ENCODE measurements at regions not wholly inside any gene's neighbourhood (a gene's known extent, or its start where the extent isn't known, plus 50 kb on each side); places are given as distances from the start of the nearest gene placed in this dataset.
A peak's percentile ranks its signal among the peaks of the same experiment; 100 is the strongest.
"Not testable (repeated sequence)": the region's sequence is repeated elsewhere in the genome, so short reads cannot be mapped to it uniquely, and the experiment has no call there.

DNA sequence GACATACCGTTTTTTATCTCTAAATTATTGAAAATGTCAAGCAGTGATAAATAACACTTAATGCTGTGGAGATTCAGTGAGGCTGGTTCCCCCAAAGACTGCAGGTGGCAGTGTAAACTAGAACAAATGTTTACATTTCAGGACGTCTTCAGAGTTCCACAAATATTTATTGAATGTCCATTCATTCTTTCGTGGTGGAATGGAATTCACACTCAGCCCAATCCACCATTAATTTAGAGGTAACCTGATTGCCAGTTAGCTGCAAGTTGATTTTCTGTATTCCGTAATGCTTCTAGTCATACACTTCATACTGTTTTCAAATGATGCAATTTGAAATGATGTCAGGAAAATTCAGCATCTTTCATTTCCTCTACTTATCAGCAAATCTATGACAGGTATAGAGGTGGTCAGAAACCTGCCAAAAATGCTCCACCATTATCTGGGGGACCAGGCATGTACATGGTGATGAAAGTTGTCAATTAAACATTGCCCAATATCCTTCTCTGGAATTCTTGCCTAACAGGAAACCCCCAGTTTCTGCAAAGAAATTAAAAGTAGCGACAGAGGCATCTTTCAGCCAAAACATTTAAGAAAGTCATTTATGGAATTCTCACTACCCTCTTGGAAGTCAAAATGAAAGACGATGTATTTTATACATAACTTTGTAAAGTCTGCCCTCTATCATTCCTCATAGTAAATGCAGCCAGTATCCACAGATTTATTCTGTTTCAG lies 94.3 kb upstream of the BMAL1 start:
- DNase-seq = no peak

DNA sequence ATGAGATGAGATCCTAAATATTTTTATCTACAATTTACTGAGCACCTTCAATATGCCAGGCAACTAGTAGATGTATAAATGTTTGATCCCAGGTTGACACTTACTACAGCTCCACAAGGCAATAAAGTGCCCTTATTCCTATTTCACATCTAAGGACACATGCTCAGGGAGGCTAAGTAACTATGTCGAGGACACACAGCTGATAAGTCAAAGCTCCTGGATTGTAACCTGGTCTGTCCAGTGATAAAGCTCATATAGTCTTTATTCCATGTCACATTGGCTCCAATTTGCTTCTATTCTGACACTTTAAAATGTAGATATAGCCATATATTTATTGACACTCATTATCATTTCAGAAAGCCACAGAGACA lies 93.8 kb upstream of the BMAL1 start:
- no peak for DNase-seq

GRCh38 chr11:13184295-13184794 lies 93.2 kb upstream of the BMAL1 start:
- DNase-seq = no peak

- no peak for DNase-seq
These were observed 89.4 kb upstream of the BMAL1 start for GRCh38 chr11:13188179-13188578.

DNA sequence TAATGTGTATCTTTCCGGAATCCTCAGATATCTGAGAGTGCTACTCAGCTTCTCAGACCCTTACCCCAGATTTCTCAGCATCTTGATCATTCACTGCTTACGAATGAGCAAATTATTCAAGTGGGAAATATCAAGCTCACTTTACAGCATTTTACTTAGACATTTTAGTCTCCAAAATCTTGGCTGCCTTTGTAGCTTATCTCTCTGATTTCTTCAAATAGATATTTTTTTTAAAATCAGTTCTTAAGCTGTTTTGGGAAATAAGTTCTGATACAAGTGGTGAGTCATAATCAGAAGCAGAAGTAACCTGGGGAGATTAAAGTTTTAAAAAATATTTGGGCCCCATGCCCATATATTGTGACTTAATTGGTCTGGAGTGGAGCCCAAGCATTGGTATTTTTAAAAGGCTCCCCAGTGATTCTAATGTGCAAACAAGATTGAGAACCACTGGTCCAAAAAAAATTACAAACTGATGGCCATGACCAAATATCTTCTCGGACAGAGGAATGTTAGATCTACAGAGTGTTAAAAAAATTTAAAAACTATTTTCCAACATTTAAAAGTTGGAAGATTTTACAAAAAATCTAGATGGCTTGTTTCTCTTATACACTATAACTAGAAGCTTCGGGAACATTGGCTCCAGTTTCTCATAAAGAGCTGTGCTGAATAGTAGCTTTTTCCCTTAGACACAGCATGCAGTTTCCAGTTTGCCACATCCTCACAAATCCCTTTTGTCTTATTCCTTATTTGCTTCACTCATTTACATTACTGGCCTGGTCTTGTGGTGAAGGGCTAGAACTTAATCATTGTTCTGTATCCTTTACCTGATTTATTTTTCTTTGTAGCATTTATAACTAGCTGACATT lies 87.8 kb upstream of the BMAL1 start:
- DNase-seq = no peak

- DNase-seq = no peak
These were observed 84.0 kb upstream of the BMAL1 start for GRCh38 chr11:13193613-13194012.

DNA sequence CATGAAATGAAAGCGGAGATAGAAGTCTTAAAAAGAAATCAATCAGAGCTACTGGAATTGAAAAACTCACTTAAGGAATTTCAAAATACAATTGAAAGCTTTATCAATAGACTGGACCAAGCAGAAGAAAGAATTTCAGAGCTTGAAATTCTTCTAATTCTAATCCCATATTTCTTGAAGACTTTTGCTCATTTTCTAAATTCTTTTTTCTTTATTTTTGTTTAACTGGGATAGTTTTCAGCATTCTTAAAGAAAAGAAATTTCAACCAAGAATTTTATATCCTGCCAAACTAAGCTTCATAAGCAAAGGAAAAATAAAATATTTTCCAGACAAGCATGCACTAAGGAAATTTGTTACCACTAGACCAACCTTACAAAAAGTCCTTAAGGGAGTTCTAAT lies 80.2 kb upstream of the BMAL1 start:
- not testable (repeated sequence) for DNase-seq

- no peak for DNase-seq
These were observed 72.1 kb upstream of the BMAL1 start for GRCh38 chr11:13205486-13205885.

DNA sequence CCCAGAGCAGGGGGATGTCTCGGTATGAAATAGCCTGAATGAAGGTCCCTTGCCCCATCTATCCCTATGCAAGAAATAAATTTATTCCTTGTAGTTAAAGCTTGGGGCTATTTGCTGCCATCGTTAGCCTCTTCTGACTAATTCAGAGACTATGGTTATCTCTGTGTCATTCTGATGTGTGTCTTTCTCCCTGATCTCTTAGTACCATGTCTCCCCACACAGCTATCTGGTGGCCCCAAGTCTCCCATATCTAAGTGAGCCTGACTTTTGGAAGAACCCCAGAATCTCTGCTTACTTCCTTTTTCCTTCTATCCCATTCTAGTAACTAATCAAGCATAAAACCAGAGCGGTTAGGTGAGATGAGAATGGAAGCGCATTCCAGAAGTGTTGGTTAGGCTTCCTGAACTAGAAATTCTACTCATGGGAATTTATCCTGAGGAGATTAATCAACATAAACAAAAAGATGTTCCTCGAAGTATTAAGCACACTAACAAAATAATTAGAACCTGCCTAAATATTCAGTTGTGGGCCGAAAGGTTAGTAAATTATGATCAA lies 71.4 kb upstream of the BMAL1 start:
- DNase-seq = no peak

DNA sequence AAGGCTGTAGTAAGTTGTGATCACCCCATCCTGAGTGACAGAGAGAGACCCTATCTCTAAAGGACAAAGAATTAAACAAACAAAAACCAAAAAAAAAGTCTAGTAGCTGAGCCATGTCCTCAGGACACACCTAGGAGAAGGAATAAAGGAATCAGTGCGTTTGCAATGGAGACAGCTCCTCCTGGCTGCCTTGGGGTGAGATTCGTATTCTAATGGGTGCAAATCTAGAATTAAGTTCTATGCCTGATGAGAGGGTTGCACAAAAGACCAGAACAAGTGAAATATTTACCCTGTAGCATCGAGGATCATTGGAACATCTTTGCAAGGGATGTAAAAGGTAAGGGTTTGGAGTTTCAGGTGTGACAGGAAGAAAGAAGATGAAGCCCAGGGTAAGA lies 70.3 kb upstream of the BMAL1 start:
- no peak for DNase-seq

DNA sequence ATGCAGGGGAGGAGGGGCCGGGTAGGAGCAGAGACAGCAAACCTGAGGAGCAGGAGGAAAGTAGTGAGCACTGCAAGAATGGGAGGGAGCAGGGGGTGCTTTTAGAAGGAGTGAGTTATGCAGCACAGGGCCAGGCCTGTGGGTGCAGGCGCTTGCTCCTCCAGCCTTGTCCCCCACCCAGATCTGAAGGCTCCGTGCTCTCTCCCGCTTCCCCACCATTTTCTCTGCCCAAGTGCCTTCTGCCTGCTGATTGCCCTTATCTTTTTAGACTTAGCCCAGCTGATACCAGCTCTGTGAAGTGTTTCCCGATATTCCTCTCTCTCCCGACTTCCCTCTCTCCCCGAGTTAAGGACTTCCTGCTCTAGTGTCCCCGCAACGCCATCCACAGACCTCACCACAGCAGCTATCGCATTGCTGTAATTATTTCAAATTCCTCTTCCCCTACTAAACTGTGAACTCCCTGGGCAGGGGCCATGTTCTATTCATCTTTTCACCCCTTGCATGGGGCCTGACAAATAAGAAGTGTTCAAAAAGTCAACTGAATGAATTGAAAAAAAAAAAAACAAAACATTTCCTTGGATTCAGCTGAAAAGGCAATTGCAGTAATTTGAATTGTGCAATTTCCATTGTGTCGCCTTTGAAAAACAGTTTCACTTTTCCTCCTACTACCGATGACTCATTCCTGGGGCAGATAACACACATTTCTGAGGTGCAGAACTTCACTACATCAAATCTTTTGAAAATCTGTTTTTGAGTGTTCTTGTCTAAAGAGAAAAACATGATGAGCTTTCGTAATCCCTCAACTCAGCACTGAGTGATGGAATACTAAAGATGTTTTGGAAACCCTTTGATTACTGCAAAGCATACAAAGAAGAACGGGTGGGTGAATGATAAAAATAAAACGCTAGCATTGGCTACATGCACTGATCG lies 69.7 kb upstream of the BMAL1 start:
- no peak for DNase-seq

DNA sequence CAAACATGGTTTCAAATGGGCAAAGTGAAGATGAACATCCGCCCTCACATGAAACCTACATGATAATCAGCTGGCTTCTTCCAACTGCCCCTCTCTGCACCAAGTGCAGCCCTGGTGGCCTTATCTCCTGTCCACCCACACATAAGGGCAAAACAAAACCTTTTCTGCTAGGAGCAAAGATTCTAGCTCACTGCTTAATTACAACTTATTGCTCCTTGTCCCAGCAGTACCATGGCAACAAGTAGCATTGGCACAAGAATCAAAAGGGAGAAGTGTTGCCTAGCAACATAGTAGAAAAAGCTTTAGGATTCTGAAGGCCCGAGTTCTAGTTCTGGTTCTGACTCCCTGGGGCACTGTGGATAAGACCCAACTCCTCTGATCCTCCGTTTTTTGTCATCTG lies 68.7 kb upstream of the BMAL1 start:
- no peak for DNase-seq

DNA sequence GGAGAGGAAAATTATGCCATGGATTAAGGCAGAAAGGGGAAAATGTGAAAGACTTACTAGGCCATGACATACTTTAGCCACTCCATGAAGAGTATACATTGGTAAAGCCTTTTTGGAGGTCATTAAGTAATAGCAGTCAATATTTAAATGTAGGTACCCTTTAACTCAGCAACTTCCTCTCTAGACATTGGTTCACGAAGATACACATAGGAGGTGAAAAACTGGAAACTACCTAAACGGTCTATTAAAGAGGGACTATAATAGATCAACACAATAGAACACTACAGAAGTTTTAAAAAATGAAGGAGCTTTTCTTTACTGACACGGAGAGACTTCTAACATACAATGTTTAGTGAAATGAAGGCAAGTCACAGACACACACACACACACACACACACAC lies 68.2 kb upstream of the BMAL1 start:
- no peak for DNase-seq

DNA sequence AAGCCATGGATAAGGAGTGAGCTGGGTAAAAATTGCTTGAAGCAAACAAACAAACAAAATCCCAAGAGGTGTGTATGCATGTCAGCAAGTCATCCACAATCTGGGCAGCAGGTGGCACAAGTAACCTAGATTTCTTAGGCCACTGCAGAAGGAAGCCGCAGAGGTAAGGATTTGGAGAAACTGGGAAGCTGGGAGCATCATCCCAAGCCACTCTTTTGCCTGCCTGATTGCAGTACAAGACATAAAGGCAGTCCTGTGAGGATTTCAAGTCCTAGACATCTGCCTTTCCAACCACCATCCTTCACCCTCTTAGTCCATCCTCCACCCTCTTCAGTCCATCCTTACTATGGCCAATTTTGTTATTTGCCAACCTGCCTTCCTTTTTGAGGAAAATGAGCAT lies 67.2 kb upstream of the BMAL1 start:
- DNase-seq = peak; percentile 46

GRCh38 chr11:13214276-13214675 lies 63.3 kb upstream of the BMAL1 start:
- DNase-seq = no peak

DNA sequence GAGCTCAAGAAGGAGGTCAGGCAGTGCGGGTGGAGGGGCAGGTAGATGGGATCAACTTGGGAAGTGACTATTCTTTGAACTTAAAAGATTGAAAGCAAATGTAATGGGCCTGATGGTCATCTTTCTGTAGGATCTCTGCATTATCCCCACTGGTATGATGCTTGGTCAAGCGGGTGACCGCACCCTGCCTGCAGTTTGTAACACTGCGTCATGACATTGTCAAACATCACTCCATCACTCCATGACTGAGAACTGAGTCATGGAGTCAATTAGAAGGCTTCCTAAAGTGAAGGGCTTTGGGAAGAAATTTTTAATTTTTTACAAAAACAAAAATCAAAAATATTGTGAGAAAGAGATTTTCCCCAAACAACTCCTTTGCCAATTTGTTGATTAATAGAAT lies 62.4 kb upstream of the BMAL1 start:
- DNase-seq = no peak

DNA sequence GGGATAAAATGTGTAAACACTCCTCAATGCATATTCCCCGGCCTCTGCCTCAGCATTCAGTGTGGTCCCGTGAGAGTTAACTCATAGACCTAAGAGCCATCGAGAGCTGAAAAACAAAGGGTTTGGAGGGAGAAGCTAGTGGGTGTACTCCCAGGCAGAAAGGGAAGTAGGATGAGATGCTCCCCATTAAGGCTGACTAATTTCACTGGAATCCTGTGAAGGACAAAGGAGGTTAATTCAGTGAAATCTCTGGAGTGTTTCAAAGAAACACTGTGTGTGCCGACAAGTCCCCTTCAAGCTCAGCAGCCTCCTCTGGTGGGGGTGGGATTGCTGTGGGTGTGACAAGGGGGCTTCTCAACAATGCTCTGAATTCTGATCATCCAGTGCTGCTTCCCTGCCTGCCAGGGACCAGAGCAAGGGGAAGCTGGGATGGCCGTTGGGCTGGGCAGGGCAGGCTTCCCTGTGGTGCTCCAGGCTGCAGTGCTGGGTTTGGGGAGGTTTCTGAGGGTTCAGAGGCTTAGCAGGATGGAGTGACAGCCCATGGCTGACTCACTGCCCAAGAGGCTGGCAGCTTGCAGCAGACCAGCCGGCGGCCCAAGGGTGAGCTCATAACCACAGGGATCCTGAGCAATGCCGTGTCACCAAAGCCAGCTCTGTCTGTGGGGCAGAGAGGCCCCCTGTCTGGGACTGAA lies 61.4 kb upstream of the BMAL1 start:
- DNase-seq = peak; percentile 53

DNA sequence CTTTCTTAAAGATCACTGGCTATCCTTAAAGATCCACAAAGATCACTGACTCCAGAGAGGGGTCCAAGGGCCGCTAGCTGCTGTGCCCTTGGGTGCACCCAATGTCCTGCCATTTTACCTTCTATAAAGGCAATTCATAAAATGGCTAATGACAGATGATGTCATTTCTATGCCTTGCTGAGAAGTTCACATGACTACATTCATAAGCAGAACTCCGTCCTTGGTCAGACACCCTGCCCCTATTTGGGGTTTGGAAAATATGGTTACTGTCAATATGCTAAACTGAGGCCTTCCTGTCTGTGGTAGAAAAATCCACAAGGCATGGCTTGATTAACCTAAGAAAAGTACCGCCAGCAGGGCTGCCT lies 60.9 kb upstream of the BMAL1 start:
- no peak for DNase-seq

DNA sequence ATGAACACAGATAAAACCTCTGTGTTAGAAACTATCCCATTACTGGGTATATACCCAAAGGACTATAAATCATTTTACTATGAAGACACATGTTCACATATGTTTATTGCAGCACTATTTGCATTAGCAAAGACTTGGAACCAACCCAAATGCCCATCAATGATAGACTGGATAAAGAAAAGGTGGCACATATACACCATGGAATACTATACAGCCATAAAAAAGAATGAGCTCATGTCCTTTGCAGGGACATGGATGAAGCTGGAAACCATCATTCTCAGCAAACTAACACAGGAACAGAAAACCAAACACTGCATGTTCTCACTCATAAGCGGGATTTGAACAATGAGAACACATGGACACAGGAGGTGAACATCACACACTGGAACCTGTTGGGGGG lies 58.9 kb upstream of the BMAL1 start:
- DNase-seq = not testable (repeated sequence)

- DNase-seq = no peak
These were observed 57.4 kb upstream of the BMAL1 start for GRCh38 chr11:13220148-13220547.

- DNase-seq = no peak
These were observed 55.9 kb upstream of the BMAL1 start for GRCh38 chr11:13221722-13222121.

- DNase-seq = no peak
These were observed 55.3 kb upstream of the BMAL1 start for GRCh38 chr11:13222285-13222684.
